ENCODE measurements at regions not wholly inside any gene's neighbourhood (a gene's known extent, or its start where the extent isn't known, plus 50 kb on each side); places are given as distances from the start of the nearest gene placed in this dataset.
"Not testable (repeated sequence)": the region's sequence is repeated elsewhere in the genome, so short reads cannot be mapped to it uniquely, and the experiment has no call there.

DNA sequence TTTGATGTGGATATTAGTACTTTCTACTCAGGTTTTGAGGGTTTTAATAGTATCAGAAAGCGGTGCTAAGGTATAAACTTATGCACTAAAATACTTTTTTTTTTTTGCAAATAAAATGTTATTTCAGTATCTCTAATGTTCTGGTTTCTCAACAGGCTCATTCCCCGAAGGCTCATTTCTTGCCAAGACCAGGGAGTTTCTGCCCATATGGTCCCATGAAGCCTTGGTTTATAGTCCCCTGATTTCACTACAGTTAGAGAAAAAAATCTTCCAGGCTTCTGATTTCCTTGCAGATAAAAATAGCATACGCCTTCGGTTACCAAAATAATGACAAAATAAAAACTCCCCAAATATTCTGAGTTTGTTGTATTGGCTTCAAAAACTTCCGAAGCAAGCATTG lies 814.2 kb upstream of the PABPC4L start:
- DNase-seq = no peak

DNA sequence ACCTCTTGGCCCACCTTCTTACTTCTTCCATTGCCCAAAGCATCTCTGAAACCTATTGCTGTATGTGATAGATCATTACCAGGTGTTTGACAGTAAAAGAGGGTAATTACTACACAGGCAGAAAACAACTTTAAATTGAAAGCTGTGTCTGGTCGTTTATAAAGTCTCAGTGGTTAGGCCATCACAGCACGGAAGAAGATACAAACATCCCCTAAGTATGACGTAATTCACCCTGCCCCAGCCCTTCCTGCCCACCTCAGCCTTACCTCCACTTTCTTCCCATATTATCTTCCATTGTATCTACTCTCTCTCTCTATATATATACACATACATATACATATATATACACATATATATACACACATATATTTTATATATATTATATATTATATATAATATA lies 805.8 kb upstream of the PABPC4L start:
- no peak for DNase-seq

DNA sequence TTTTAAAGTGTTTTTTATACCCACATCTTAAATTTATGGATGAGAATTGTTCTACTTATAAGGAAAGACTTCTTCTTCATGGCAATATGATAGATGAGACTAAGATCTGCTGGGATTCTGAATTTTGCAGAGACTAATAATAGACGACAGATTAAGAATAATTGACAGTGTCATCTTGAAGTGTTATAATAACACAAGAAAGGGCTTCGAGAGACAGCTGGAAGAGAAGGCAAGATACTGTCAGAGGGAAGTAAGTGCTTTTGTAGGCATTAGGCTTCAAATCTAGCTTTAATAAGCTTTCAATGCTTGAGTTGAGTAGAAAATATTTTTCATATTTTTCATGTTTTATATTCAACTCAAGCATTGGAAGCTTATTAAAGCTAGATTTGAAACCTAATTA lies 797.6 kb upstream of the PABPC4L start:
- no peak for DNase-seq

DNA sequence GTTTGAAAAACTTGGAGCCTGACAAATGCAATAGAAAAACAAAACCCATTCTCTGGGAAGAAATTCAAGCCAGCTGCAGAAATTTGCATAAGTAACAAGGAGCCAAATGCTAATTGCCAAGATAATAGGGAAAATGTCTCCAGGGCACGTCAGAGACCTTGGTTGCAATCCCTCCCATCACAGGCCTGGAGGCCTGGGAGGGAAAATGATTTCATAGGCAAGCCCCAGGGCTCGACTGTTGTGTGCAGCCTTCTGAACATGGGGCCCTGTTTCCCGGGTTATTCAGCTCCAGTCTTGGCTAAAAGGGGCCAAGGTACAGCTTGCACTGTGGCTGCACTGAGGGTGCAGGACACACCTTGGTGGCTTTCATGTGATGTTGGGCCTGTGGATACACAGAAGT lies 760.4 kb upstream of the PABPC4L start:
- no peak for DNase-seq

DNA sequence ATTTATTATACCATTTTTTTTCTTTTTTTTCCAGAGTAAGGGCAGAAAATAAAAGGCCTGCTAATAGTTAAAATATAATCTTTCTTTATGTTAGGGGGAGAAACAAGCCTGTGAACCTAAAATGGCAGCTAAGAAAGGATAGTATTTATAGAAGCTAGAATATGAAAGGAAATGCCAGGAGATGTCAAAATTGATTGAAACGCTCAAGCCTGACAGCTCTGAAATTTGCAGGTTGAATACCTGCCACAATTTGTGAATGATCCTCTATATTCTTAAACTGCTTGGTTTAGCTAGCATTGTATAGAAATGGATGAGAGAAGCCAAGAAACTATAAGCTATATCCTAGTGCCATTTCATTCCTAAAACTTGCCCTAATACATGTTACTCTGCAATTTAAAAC lies 757.3 kb upstream of the PABPC4L start:
- no peak for DNase-seq

DNA sequence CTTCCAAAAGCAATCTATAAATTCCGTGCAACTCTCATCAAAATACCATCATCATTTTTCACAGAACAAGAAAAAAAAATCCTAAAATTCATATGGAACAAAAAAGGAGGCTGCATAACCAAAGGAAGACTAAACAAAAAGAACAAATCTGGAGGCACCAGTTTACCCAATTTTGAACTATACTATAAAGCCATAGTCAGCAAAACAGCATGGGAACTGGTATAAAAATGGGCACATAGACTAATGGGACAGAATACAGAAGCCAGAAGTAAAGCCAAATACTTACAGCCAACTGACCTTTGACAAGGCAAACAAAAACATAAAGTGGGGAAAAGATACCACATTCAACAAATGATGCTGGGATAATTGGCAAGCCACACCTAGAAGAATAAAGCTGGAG lies 753.5 kb upstream of the PABPC4L start:
- no peak for DNase-seq

DNA sequence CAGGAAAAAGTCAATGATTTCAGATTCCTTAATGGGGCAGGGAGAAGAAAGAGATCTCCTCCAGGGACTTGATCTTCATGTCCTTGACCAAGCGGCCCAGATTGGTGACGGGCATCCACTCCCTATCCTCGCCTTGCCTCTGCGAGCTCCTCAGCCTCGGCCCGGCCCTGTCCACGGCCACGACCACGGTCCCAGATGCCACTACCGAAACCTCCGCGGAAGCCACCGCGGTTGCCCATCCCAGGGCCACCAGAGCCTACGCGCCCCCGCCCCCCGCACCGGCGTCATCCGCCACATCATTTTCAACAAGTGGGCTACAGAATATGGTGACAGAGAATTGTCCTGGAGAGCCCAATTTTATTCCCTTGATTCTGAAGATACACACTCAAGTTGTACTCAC lies 751.2 kb upstream of the PABPC4L start:
- DNase-seq = no peak

DNA sequence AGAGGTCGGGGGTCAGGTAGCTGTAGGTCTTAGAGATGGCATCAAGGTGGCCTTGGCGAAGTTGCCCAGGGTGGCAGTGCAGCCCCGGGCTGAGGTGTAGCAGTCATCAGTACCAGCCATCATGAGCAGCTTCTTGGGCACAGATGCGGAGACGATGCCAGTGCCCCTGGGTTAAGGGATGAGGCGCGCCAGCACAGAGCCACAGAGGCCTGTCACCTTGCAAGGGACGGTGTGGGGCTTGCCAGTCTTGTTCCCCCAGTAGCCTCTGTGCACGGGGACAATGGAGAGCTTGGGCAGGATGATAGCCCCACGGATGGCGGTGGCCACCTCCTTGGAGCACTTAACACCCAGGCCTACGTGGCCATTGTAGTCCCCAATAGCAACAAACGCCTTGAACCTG lies 750.7 kb upstream of the PABPC4L start:
- DNase-seq = no peak

DNA sequence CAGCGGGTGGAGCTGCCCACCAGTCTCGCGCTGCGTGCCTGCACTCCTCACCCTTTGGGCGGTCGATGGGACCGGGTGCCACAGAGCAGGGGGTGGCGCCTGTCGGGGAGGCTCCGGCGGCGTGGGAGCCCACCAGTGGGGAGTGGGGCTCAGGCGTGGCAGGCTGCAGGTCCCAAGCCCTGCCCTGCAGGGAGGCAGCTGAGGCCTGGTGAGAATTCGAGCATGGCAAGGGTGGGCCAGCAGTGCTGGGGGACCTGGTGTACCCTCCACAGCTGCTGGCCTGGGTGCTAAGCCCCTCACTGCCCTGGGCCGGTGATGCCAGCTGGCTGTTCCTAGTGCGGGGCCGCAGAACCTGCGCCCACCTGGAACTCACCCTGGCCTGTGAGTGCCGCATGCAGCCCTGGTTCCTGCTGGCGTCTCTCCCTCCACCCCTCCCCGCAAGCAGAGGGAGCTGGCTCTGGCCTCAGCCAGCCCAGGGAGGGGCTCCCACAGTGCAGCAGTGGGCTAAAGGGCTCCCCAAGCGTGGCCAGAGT lies 746.6 kb upstream of the PABPC4L start:
- DNase-seq = no peak

DNA sequence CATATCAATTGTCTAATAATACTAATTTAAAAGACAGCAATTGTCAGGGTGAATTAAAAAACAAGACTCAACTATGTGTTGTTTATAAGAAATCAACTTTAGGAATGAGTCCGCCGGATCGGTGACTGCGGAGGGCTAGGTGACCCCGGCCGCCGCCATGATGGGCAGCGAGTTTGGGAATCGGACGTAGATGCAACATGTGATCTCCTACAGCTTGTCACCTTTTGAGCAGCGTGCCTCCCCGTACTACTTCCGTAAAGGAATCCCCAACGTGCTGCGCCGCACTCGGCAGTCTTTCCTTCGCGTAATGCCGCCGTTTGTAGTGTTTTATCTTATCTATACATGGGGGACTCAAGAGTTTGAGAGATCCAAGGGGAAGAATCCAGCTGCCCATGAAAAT lies 742.5 kb upstream of the PABPC4L start:
- DNase-seq = no peak

DNA sequence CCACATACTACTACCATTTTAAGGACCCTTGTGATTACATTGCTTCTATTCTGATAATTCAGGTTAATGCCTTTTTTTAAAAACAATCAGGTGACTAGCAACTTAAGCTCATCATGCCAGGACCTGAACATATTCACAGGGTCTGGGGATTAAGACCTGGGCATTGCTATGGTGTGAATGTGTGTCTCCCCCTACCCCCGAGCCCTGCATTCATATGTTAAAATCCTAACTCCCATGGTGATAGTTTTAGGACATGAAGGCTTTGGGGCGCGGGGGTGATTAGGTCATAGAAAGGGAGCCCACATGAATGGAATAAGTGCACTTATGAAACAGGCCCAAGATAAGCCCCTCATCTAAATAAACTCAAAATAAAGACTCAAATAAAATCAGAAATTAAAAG lies 734.4 kb upstream of the PABPC4L start:
- no peak for DNase-seq

DNA sequence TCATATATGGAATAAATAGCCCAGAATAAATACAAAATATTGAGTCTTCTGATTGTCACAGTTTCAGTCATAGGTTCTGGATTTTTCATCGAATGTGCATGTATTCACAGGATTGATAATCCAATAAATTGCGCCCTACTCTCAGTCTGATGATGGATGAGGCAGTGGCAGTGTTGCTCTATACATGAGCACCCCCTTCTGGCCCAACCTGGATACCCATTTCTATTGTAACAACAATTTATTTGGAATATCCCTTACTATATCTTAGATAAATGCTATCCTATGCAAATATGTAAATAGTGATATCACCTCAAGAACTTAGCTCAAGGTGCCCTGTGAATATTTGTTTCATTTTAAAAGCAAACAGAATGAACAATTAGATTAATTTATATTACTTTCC lies 733.7 kb upstream of the PABPC4L start:
- peak in 2 of 3 donors; percentile 2 to 7 for DNase-seq

DNA sequence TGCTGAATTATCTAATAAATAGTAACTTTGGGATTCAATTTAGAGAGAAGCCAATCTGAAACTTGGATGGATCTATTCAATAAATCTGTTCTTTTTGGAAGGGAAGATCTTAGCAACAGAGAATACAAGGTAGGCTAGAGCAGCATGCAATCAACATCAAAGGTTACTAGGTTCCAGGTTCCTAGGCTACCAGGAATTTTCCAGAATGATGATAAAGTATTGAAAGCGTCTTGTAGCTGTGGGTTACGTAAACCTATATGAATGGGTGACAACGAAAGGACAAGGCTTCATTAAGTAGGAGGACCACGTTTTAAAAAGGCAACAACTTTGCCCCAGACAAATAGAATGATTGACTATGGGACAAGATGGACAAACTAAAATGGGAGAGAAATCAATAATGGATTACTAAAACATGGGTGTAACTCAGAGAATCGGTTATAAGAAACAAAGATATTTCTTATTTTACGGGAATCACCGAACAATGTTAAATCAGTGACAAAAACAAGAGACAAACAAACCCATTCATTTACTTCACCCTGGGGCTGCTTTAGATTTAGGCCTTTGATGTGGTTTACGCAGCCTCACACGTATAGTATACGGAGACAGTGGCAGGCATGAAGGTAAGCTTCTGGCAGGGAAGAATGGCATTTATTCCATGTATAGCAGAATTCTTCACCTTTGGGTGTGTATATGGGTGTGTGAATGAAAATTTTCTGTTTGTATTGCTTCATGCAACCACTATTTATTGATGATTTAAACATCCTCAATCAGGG lies 732.6 kb upstream of the PABPC4L start:
- no peak for DNase-seq

DNA sequence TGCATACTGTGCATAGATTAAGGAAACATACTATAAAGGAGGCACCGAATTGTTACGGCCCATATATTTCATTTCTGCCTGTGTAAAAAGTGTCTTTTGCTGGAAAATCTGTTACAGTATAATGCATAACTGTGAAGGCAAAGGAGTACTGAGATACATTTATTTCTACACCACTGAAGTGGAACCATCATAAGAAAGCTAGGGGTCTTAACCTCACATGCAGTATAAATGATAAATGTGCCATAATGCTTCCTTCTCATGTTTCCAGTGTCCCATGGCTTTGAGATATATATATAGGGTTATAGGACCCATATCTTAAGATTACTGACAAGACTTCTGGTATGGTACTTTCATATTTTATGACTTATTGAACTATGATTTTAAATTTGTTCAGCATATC lies 713.8 kb upstream of the PABPC4L start:
- no peak for DNase-seq

DNA sequence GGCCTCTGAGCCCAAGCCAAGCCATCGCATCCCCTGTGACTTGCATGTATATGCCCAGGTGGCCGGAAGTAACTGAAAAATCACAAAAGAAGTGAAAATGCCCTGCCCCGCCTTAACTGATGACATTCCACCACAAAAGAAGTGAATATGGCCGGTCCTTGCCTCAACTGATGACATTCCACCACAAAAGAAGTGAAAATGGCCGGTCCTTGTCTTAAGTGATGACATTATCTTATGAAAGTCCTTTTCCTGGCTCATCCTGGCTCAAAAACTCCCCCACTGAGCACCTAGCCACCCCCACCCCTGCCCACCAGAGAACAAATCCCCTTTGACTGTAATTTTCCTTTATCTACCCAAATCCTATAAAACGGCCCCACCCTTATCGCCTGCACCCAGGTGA lies 712.7 kb upstream of the PABPC4L start:
- not testable (repeated sequence) for DNase-seq

DNA sequence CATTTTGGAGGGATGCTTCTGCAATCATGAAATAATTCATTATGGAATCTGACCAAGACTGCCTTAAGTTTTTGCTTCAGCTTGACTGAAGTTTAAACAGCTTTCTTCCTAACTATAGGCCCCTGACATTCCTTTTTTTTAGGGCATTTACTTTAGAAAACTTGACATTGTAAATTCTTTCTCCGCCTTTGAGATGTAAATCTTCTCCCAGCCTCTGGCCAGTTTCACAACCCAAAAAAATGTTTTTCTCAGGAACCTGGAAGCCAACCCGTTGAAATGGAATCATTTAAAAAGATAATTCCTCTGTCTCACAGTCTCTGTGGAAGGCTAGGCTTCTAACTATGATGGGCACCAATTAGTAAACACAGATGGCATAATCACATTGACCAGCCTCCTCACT lies 710.4 kb upstream of the PABPC4L start:
- no peak for DNase-seq

DNA sequence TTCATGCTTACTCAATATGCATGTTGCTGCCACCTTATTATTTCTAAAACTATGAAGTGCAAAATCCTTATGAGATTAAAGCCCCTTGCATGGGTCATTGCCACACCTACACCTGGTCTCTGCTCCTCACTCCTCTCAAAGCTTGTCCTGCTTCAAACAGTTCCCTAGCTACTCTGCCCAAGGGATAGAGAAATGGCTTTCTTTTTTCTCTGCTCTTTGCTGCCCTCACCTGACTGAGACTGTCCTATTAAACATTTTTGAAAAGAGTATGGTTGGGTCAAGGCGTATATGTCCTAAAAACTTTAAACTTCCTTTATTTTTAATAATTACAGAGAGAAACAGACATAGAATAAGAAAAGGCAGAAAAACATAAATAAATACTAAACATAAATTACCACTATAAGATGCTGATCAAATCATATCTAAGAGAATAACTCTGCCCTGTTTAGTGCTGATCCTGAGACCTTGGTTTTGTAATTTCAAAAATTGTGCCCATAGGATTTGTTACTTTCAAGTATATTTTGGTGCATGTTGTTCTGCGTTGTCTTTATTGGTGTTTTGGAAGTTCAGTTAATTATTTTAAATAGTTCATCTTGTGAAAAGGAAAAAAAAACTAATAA lies 704.9 kb upstream of the PABPC4L start:
- DNase-seq = no peak

DNA sequence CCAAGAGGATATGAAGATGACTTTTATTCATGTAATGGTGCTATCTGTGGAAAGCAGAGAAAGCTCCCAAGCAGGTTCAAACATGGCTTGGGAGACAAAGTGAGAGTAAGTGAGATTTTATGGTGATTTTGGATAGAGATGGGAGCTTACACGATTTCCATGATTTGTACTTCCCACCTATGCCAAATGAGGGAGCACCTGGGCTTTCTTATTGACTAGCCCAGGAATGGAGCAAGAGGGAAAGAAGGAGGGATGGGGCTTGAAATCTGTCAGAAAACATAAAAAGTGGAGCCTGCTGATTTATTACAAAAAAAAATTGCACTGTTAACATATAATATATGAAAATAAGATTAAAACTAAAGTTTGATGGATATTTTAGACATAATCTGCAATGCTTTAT lies 703.5 kb upstream of the PABPC4L start:
- no peak for DNase-seq

DNA sequence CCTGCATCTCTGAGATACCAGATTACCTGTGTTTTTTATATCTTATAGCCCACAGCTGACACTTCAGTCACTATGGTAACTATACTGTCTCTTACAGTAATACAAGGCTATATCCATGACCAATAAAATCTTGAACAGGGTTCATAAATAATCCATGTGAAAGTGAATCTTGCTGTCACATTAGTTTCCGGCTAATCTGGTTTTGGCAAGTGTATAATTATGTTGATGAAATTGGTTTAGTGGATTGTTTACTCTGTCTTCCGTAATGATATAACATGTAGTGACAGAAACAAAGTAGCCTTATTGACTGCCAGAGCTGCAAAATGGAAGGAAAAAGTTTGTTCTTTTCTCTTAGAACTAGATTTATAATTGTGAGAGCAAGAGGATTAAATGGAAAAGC lies 686.6 kb upstream of the PABPC4L start:
- DNase-seq = no peak

DNA sequence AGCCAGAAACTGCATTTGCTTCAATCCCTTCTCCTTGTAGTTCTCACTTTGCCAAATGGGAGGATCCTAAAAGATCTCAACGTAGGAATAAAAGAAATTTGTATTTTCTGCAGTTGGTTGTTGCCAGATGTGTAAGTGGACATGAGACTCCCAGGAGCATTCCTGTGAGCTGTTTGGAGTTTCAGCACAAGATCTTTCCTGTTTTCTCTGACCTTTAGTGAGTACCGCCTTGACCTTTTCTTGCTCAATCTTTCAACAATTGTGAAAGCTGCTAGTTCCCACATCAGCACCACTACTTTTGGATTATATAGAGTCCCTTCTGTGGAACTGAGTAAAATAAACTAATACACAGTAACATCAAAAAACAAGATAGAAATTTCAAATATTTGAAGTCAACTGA lies 683.8 kb upstream of the PABPC4L start:
- no peak for DNase-seq

DNA sequence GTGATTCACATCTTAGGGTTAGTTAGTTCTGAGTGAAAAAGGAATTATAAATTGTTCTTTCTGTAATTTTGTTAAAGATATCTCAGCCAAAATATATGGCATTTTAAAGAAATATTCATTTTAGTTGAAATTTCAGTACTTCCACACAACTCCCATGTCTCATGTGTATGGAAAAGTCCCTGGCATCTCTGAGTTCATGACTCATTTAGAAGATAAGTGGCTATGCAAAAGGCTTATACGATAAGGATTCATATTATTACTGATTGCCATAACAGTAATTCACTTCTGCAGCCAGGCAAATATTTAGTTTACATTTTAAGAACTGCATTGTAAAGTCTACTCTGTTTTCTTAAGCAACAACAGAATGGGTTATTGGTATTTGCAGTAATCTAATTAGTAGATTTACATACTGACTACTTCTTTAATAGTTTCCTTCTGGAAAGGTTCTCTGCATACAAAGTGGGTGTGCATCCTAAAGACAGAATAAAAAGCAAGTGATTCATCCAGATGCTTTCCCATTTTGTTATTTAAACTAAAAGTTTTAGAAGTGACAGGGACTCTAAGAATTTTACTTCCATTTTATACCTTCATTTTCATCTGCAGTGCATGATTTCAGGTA lies 682.4 kb upstream of the PABPC4L start:
- DNase-seq = no peak

DNA sequence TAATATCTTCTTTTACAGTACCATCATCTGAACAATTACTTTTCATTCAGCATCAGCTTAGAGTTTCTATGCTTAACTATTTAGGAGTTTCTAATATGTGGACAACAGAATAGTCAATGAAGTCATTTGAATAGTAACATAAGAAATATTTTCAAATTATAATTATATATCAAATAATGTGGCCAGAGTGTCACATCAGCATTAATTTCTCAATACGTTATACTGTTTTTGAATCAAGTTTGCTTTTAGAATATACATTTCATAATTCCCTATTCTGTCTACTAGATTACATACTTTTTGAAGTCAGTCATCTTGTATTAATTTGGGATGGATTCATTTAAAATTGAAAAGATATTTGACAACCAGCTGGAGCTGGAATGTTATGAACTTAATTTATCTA lies 677.4 kb upstream of the PABPC4L start:
- no peak for DNase-seq

DNA sequence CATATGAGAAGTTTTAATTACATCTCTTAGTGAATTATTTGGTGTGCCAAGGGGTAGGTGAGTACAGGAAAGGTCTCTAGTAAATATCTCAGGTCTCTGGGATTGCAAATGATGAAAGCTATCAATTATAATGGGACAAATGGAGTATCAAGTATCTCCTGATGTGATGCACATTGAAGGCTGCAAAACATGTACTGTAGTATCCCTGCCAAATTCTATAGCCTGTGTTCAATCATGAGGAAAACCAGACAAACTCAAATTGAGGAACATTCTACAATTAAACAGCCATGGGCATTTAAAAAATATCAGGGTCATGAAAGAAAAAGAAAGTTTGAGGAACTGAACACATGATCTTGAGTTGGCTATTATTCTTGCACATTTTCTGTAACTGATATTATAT lies 665.4 kb upstream of the PABPC4L start:
- no peak for DNase-seq

DNA sequence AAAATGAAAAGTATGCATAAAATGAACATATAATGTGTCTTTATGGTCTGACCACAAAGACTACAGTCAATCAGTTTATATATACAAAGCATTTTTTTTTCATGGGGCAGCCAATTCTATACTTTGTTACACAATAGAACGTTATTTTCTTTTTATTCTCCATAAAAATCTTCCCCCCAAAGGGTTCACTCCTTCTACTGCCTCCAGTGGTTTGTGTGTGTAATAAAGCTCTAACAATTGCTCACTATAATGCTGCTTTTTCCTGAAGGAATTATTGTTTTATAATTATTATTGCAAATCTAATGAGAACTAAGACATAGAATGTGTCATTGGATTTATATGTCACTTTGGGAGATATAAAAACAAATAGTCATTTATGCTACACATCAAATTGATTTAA lies 664.1 kb upstream of the PABPC4L start:
- DNase-seq = no peak

All from suppressor macrophage treated with lipopolysaccharide for 1 hour (primary cell).